Trophoblast cell (in vitro differentiated cells and primary cell): ENCODE measurements at regions not wholly inside any gene's neighbourhood (a gene's known extent, or its start where the extent isn't known, plus 50 kb on each side); places are given as distances from the start of the nearest gene placed in this dataset.

Source experiments
- DNase-seq, 2 donors: peaks; one replicate each; pipeline ENCODE4 v3.0.0-alpha.2; 2016
- H2AFZ ChIP-seq: 2 replicates; pipeline ENCODE4 v1.6.1; 2013; ENCODE audit warnings: low read length, moderate library complexity, mild to moderate bottlenecking; ENCODE audit not compliant: insufficient read depth, poor library complexity
- H2AK5ac ChIP-seq: 2 replicates; pipeline ENCODE4 v1.6.1; 2013; ENCODE audit warnings: mild to moderate bottlenecking, low read length
- H2BK120ac ChIP-seq: 2 replicates; pipeline ENCODE4 v1.6.1; 2013; ENCODE audit warnings: low read length, mild to moderate bottlenecking, moderate library complexity; ENCODE audit not compliant: insufficient read depth, poor library complexity
- H2BK12ac ChIP-seq: 2 replicates; pipeline ENCODE4 v1.6.1; 2013; ENCODE audit warnings: mild to moderate bottlenecking, low read length, moderate library complexity
- H2BK5ac ChIP-seq: 2 replicates; pipeline ENCODE4 v1.6.1; 2013; ENCODE audit warnings: low read length, low read depth, moderate library complexity, mild to moderate bottlenecking; ENCODE audit not compliant: poor library complexity
- H3K14ac ChIP-seq: 2 replicates; pipeline ENCODE4 v1.6.1; 2013; ENCODE audit warnings: mild to moderate bottlenecking, low read length
- H3K18ac ChIP-seq: 2 replicates; pipeline ENCODE4 v1.6.1; 2013; ENCODE audit warnings: mild to moderate bottlenecking, low read length
- H3K23ac ChIP-seq: 2 replicates; pipeline ENCODE4 v1.6.1; 2013; ENCODE audit warnings: low read length
- H3K27ac ChIP-seq: 2 replicates; pipeline ENCODE4 v1.5.1; 2013; ENCODE audit warnings: low read depth, mild to moderate bottlenecking, inconsistent platforms, low read length, moderate library complexity
- H3K27me3 ChIP-seq: 2 replicates; pipeline ENCODE4 v1.6.1; 2013; ENCODE audit warnings: inconsistent platforms, mild to moderate bottlenecking, low read length, moderate library complexity; ENCODE audit not compliant: insufficient read depth
- H3K36me3 ChIP-seq, 2 experiments: 1 replicate in 1 of 2; 2 replicates in 1 of 2; pipeline ENCODE4 v1.6.1; 2013; ENCODE audit warnings: low read length in 2 of 2, mild to moderate bottlenecking in 2 of 2, moderate library complexity in 1 of 2; ENCODE audit not compliant: insufficient read depth in 2 of 2, control insufficient read depth in 1 of 2
- H3K4ac ChIP-seq: 2 replicates; pipeline ENCODE4 v1.6.1; 2013; ENCODE audit warnings: low read depth, mild to moderate bottlenecking, low read length, moderate library complexity
- H3K4me1 ChIP-seq, 2 experiments: 1 replicate in 1 of 2; 2 replicates in 1 of 2; pipeline ENCODE4 v1.6.1; 2013; ENCODE audit warnings: low read length in 2 of 2, mild to moderate bottlenecking in 2 of 2, moderate library complexity in 1 of 2; ENCODE audit not compliant: insufficient read depth in 2 of 2, control insufficient read depth in 1 of 2
- H3K4me2 ChIP-seq: 2 replicates; pipeline ENCODE4 v1.6.1; 2013; ENCODE audit warnings: inconsistent platforms, mild to moderate bottlenecking, low read length, moderate library complexity
- H3K4me3 ChIP-seq: 2 replicates; pipeline ENCODE4 v1.5.1; 2013; ENCODE audit warnings: mild to moderate bottlenecking, low read depth, low read length, inconsistent platforms
- H3K79me1 ChIP-seq: one replicate; pipeline ENCODE4 v1.6.1; 2013; ENCODE audit warnings: low read length
- H3K79me2 ChIP-seq: 2 replicates; pipeline ENCODE4 v1.6.1; 2013; ENCODE audit warnings: low read length, mild to moderate bottlenecking; ENCODE audit not compliant: control insufficient read depth, insufficient read depth, poor library complexity
- H3K9ac ChIP-seq: 2 replicates; pipeline ENCODE4 v1.6.1; 2013; ENCODE audit warnings: mild to moderate bottlenecking, low read length
- H3K9me3 ChIP-seq: 2 replicates; pipeline ENCODE4 v1.6.1; 2013; ENCODE audit warnings: low read depth, mild to moderate bottlenecking, control low read depth, inconsistent platforms, low read length; ENCODE audit not compliant: insufficient read depth
- H4K12ac ChIP-seq: 2 replicates; pipeline ENCODE4 v1.6.1; 2013; ENCODE audit warnings: low read depth, mild to moderate bottlenecking, low read length, moderate library complexity
- H4K8ac ChIP-seq: 2 replicates; pipeline ENCODE4 v1.6.1; 2013; ENCODE audit warnings: low read depth, mild to moderate bottlenecking, low read length, moderate library complexity
- H4K91ac ChIP-seq: one replicate; pipeline ENCODE4 v1.6.1; 2013; ENCODE audit warnings: low read depth, mild to moderate bottlenecking, low read length, moderate library complexity
- WGBS: extraction: QIAGEN DNeasy Blood & Tissue Kit; methylation state at CpG from one replicate; pipeline ENCODE4 v1.1.7; 2013; ENCODE audit warnings: missing lambda C conversion rate; ENCODE audit not compliant: insufficient read length, insufficient coverage; ENCODE audit errors: extremely low coverage; 5-methylcytosine and 5-hydroxymethylcytosine counted together

DNA sequence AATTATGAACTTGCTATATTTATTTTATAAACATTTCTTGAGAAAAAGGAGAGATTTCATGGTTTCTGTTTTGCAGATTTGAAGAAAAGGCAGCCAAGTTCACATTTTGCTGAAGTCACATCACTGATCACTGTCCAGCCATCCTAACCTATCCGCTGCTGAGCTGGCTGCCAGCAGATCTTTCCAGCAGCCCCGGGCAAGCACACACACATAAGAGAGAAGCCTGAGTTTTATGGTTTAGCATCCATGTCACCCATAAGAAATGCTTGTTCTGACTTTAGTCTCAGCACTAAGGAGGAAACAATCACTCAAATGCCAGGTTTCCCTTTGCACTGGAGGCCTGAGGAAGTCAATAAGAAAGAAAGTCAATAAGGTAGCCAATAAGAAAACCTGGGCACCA, 287.1 kb downstream of the SMOC2 start:
- Histone ChIP-seq H2BK120ac (no peak overlapping the region), H3K4ac (no peak overlapping the region), H2BK5ac (no peak overlapping the region), H3K14ac (no peak overlapping the region), H4K12ac (no peak overlapping the region), H2BK12ac (no peak overlapping the region), H3K9ac (no peak overlapping the region), H2AFZ (no peak overlapping the region), H3K27me3 (no peaks in the 10 kb centered on the region), H3K79me2 (no peaks in the 10 kb centered on the region), H3K4me3 (no peak overlapping the region), H3K27ac (no peak overlapping the region), H3K79me1 (peaks cover 10% of the 10 kb centered on the region), H4K91ac (no peak overlapping the region), H2AK5ac (no peak overlapping the region), H3K4me2 (no peak overlapping the region), H4K8ac (no peak overlapping the region), H3K4me1 (peaks cover 2 to 6% of the 10 kb centered on the region in 2 experiments), H3K9me3 (peaks cover 10% of the 10 kb centered on the region), H3K18ac (no peak overlapping the region), H3K36me3 (no peaks in the 10 kb centered on the region), H3K23ac (no peak overlapping the region)
- no peak for DNase-seq
- WGBS = no CpG with 5 or more reads among the region's 2 CpGs

DNA sequence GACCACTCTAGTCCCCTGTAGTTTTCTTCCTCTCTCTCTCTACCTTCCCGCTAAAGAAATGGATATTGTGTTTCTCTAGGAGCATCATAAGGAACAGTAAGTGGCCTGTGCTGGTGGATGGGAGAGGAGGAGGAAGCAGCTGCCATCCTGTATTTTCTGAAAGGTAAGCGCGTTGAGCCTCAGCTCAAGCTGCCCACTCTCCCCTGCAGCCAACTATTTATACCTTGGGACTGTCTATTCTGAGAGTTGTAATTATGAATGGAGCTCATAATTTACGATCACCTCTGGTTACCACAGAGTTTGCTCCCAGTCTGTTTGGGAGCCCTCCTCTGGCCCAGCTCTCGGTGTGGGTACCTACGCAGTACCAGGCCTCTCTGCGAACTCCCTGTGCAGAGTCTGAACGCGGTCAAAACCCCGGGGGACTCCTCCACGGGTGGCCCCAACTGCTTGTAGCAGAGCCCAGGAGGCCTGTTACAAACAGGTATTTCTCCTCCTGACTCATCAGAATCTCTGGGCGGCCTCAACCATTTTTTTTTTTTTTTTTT, 285.4 kb downstream of the SMOC2 start:
- no peak overlapping the region for H4K12ac ChIP-seq
- peaks cover 10% of the 10 kb centered on the region for H3K79me1 ChIP-seq
- H3K79me2 ChIP-seq = no peaks in the 10 kb centered on the region
- H3K9me3 ChIP-seq = peaks cover 10% of the 10 kb centered on the region
- peak overlapping the region; percentile 64 for H4K8ac ChIP-seq
- H3K27me3 ChIP-seq = no peaks in the 10 kb centered on the region
- DNase-seq = no peak
- H3K9ac ChIP-seq = no peak overlapping the region
- H3K18ac ChIP-seq = no peak overlapping the region
- no peak overlapping the region for H3K14ac ChIP-seq
- WGBS = no CpG with 5 or more reads among the region's 12 CpGs
- H3K36me3 ChIP-seq = no peaks in the 10 kb centered on the region
- H3K23ac ChIP-seq = no peak overlapping the region
- H3K4me1 ChIP-seq = peaks cover 2 to 6% of the 10 kb centered on the region in 2 experiments
- no peak overlapping the region for H2BK5ac ChIP-seq
- H3K27ac ChIP-seq = no peak overlapping the region
- H4K91ac ChIP-seq = peak overlapping the region; percentile 48
- peak overlapping the region; percentile 31 for H2BK120ac ChIP-seq
- peak overlapping the region; percentile 80 for H2BK12ac ChIP-seq
- H3K4me3 ChIP-seq = no peak overlapping the region
- H2AK5ac ChIP-seq = no peak overlapping the region
- no peak overlapping the region for H3K4ac ChIP-seq
- H2AFZ ChIP-seq = peak overlapping the region; percentile 27
- no peak overlapping the region for H3K4me2 ChIP-seq

DNA sequence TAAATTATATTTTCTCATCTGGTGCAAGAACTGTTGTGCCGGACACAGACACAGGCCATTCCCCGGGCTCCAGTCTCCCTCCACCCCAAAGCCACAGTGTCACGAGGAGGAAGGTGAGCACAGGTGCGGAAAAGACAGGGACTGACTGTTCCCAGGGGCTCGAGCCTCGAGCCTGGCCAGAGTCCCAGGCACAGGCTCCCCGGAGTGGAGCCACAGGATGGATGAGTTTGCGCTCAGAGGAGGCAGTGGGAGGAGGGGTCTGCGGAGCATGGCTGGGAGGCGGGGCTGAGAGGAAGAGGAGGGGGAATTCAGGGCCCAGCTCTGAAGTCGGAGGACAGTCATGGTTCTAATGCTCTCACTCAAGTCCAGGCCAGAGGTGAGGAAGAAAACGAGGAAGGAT, 284.8 kb downstream of the SMOC2 start:
- Histone ChIP-seq H4K91ac (no peak overlapping the region), H2BK12ac (no peak overlapping the region), H3K4me2 (no peak overlapping the region), H4K8ac (no peak overlapping the region), H3K9ac (no peak overlapping the region), H2BK120ac (no peak overlapping the region), H3K14ac (no peak overlapping the region), H3K27me3 (no peaks in the 10 kb centered on the region), H3K79me2 (no peaks in the 10 kb centered on the region), H2AFZ (no peak overlapping the region), H3K4ac (no peak overlapping the region), H3K18ac (no peak overlapping the region), H4K12ac (no peak overlapping the region), H3K27ac (no peak overlapping the region), H2BK5ac (no peak overlapping the region), H3K9me3 (peaks cover 10% of the 10 kb centered on the region), H3K4me1 (peaks cover 2 to 6% of the 10 kb centered on the region in 2 experiments), H3K36me3 (no peaks in the 10 kb centered on the region), H3K4me3 (no peak overlapping the region), H3K79me1 (peaks cover 10% of the 10 kb centered on the region), H2AK5ac (no peak overlapping the region), H3K23ac (no peak overlapping the region)
- WGBS = 100% methylated on average over 1 of the region's 12 CpGs
- no peak for DNase-seq

DNA sequence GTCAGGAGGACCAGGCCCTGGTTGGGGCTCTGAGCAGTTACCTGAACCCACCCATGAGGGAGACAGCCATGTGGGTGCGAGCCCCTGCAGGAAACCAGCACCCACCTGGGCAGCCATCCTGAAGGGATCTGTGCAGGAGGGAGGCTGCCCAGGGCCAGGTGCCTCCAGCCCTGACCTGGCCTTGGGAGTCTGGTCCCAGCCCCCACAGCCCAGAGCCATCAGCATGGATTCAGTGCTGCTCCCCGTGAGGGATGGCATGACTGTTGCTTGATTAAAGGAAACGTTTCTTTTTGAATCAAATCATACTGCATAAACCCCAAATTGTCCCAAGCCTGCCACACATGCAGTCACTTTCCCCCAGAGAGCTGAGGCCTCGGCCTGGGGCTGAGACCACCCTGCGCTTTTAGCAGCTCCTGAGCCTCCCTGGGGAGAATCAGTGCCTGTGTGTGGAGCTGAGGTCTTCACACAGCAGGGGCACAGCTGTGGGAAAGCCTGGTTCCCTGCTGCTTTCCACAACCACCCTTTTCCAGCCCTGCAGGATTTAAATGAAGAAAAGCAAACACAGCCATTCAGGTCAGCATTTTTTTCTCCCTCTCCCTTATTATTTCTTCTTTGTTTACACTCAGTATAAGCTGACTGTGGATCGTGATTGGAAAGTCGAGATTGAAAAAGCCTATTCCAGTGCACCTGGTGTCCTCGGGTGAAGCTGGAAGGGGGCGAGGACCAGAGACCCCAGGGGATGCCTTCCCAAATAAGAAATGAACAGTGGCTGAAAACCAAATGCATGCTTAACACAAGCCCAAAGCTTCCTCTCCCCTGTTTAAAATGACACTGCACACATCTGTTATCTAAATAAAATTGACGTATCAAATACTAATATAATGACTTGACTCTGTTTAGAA, 283.9 kb downstream of the SMOC2 start:
- Histone ChIP-seq H4K12ac (no peak overlapping the region), H3K14ac (no peak overlapping the region), H2BK120ac (no peak overlapping the region), H3K9me3 (peaks cover 10% of the 10 kb centered on the region), H4K91ac (no peak overlapping the region), H2BK5ac (no peak overlapping the region), H3K79me2 (no peaks in the 10 kb centered on the region), H3K23ac (no peak overlapping the region), H3K4me3 (no peak overlapping the region), H3K18ac (no peak overlapping the region), H2BK12ac (no peak overlapping the region), H3K79me1 (peaks cover 10% of the 10 kb centered on the region), H3K36me3 (no peaks in the 10 kb centered on the region), H3K27ac (no peak overlapping the region), H2AFZ (no peak overlapping the region), H3K4ac (no peak overlapping the region), H3K27me3 (no peaks in the 10 kb centered on the region), H3K9ac (no peak overlapping the region), H2AK5ac (no peak overlapping the region), H3K4me2 (no peak overlapping the region), H4K8ac (no peak overlapping the region), H3K4me1 (peaks cover 2 to 6% of the 10 kb centered on the region in 2 experiments)
- WGBS = no CpG with 5 or more reads among the region's 10 CpGs
- no peak for DNase-seq
